Neuronal stem cell (in vitro differentiated cells): ENCODE measurements at regions not wholly inside any gene's neighbourhood (a gene's known extent, or its start where the extent isn't known, plus 50 kb on each side); places are given as distances from the start of the nearest gene placed in this dataset.
"Not testable (repeated sequence)": the region's sequence is repeated elsewhere in the genome, so short reads cannot be mapped to it uniquely, and the experiment has no call there.

ENCODE experiments used
- DNase-seq: peaks from one replicate; pipeline ENCODE4 v3.0.0-alpha.2; 2013; ENCODE audit warnings: low spot score
- H2AFZ ChIP-seq: one replicate; pipeline ENCODE4 v1.6.1; 2013; ENCODE audit warnings: mild to moderate bottlenecking, low read length, inconsistent platforms
- H2AK5ac ChIP-seq: 2 replicates; pipeline ENCODE4 v1.6.1; 2013; ENCODE audit warnings: low read depth, mild to moderate bottlenecking, inconsistent platforms, low read length, moderate library complexity, mixed read lengths
- H2BK120ac ChIP-seq: 2 replicates; pipeline ENCODE4 v1.6.1; 2013; ENCODE audit warnings: low read depth, mild to moderate bottlenecking, inconsistent platforms, low read length, moderate library complexity, mixed read lengths
- H2BK12ac ChIP-seq: one replicate; pipeline ENCODE4 v1.6.1; 2013; ENCODE audit warnings: low read length, inconsistent platforms
- H2BK15ac ChIP-seq: 2 replicates; pipeline ENCODE4 v1.6.1; 2013; ENCODE audit warnings: mild to moderate bottlenecking, low read length, inconsistent platforms, mixed read lengths
- H2BK5ac ChIP-seq: one replicate; pipeline ENCODE4 v1.6.1; 2013; ENCODE audit warnings: inconsistent platforms, mild to moderate bottlenecking, low read length, moderate library complexity
- H3K14ac ChIP-seq: one replicate; pipeline ENCODE4 v1.6.1; 2013; ENCODE audit warnings: low read length, inconsistent platforms
- H3K18ac ChIP-seq: 2 replicates; pipeline ENCODE4 v1.6.1; 2013; ENCODE audit warnings: low read length, inconsistent platforms
- H3K23ac ChIP-seq: 2 replicates; pipeline ENCODE4 v1.6.1; 2013; ENCODE audit warnings: low read depth, mild to moderate bottlenecking, mixed read lengths, low read length, inconsistent platforms; ENCODE audit not compliant: poor library complexity
- H3K27ac ChIP-seq: replicated peaks from 3 replicates; pipeline ENCODE4 v1.5.1; 2013; ENCODE audit warnings: low read length, inconsistent platforms
- H3K27me3 ChIP-seq, 3 experiments: 2 replicates each; pipeline ENCODE4 v1.6.1; 2013; ENCODE audit warnings: low read length in 3 of 3, mild to moderate bottlenecking in 2 of 3, inconsistent platforms in 1 of 3, low read depth in 1 of 3, mixed read lengths in 1 of 3, moderate library complexity in 1 of 3; ENCODE audit not compliant: control insufficient read depth in 3 of 3, insufficient read depth in 3 of 3
- H3K36me3 ChIP-seq, 2 donors: replicated peaks in 1 of 2; 2 replicates each; pipeline ENCODE4 v1.6.1; 2013; ENCODE audit warnings: low read length in 2 of 2; ENCODE audit not compliant: control insufficient read depth in 2 of 2, insufficient read depth in 2 of 2
- H3K4ac ChIP-seq: 2 replicates; pipeline ENCODE4 v1.6.1; 2013; ENCODE audit warnings: inconsistent platforms, mild to moderate bottlenecking, low read length, moderate library complexity
- H3K4me1 ChIP-seq, 2 donors: 1 replicate in 1 of 2; 2 replicates in 1 of 2; pipeline ENCODE4 v1.6.1; 2013; ENCODE audit warnings: low read length in 2 of 2, low read depth in 1 of 2; ENCODE audit not compliant: control insufficient read depth in 2 of 2, insufficient read depth in 1 of 2
- H3K4me2 ChIP-seq: one replicate; pipeline ENCODE4 v1.6.1; 2013; ENCODE audit warnings: mild to moderate bottlenecking, low read length, inconsistent platforms; ENCODE audit not compliant: insufficient read depth, poor library complexity, severe bottlenecking
- H3K4me3 ChIP-seq, 2 donors: 2 replicates each; pipeline ENCODE4 v1.5.1; 2013; ENCODE audit warnings: low read length in 2 of 2, mild to moderate bottlenecking in 2 of 2, inconsistent platforms in 1 of 2, moderate library complexity in 1 of 2
- H3K79me1 ChIP-seq: one replicate; pipeline ENCODE4 v1.6.1; 2013; ENCODE audit warnings: low read depth, mild to moderate bottlenecking, inconsistent platforms, low read length, moderate library complexity
- H3K9ac ChIP-seq: one replicate; pipeline ENCODE4 v1.6.1; 2013; ENCODE audit warnings: mild to moderate bottlenecking, low read depth, low read length, inconsistent platforms; ENCODE audit not compliant: poor library complexity
- H3K9me3 ChIP-seq, 2 donors: replicated peaks in 1 of 2; 2 replicates each; pipeline versions ENCODE3 to v1.6.1; 2013; ENCODE audit warnings: low read length in 2 of 2, mild to moderate bottlenecking in 2 of 2, inconsistent platforms in 1 of 2, low read depth in 1 of 2, mixed read lengths in 1 of 2, moderate library complexity in 1 of 2; ENCODE audit not compliant: control insufficient read depth in 2 of 2, insufficient read depth in 1 of 2
- H4K8ac ChIP-seq: one replicate; pipeline ENCODE4 v1.6.1; 2013; ENCODE audit warnings: low read depth, mild to moderate bottlenecking, inconsistent platforms, low read length, moderate library complexity
- H4K91ac ChIP-seq: one replicate; pipeline ENCODE4 v1.6.1; 2013; ENCODE audit warnings: low read length, low read depth, mild to moderate bottlenecking, inconsistent platforms; ENCODE audit not compliant: poor library complexity
- WGBS, 2 donors: extraction: QIAGEN DNeasy Blood & Tissue Kit; methylation state at CpG; one replicate each; pipeline ENCODE4 v1.1.7; 2013; ENCODE audit warnings: missing lambda C conversion rate in 2 of 2, mixed read lengths in 1 of 2; ENCODE audit not compliant: insufficient read length in 2 of 2, insufficient replicate concordance in 1 of 2; ENCODE audit errors: extremely low coverage in 2 of 2; 5-methylcytosine and 5-hydroxymethylcytosine counted together

- H4K91ac ChIP-seq, DNase-seq, H3K36me3 ChIP-seq, H3K14ac ChIP-seq, H2AFZ ChIP-seq, H3K9ac ChIP-seq, H3K27ac ChIP-seq, H3K23ac ChIP-seq, H2BK120ac ChIP-seq, H3K4me1 ChIP-seq, H4K8ac ChIP-seq, H3K4me2 ChIP-seq, H2BK15ac ChIP-seq, H3K4me3 ChIP-seq, H3K9me3 ChIP-seq, H3K79me1 ChIP-seq, H2BK5ac ChIP-seq, H3K27me3 ChIP-seq, H3K4ac ChIP-seq, H2AK5ac ChIP-seq, H2BK12ac ChIP-seq, H3K18ac ChIP-seq: not testable (repeated sequence)
- no CpG with 5 or more reads among the region's 2 CpGs for WGBS, 2 donors
Measured at GRCh38 chr1:206299942-206300341, 96.6 kb downstream of the SRGAP2 start.

DNA sequence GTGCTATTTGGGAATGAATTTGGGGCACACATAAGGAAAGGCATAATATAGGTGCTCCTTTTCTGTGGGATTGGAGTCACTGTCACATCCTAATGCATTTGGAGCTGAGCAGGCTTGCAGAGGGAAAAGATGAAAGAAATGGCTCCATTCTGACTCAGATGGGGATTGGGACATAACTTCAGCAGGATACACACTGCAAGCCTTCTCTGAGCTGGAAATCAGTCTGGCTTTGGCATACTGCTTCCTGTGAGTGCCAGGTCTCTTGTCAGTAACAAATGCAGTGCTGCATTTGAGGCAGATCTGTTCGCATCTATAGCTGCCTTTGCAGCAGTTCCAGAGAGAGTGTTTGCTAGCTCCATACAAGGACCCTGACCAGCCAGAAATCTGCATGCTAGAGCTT lies 98.7 kb downstream of the SRGAP2 start:
- H3K18ac ChIP-seq, H4K8ac ChIP-seq, H3K27me3 ChIP-seq, H3K4me1 ChIP-seq, H2BK120ac ChIP-seq, H2BK12ac ChIP-seq, H4K91ac ChIP-seq, H3K79me1 ChIP-seq, H3K4ac ChIP-seq, H3K27ac ChIP-seq, H3K4me3 ChIP-seq, H3K9ac ChIP-seq, DNase-seq, H2AFZ ChIP-seq, H2BK15ac ChIP-seq, H3K9me3 ChIP-seq, H3K14ac ChIP-seq, H2BK5ac ChIP-seq, H3K23ac ChIP-seq, H2AK5ac ChIP-seq, H3K4me2 ChIP-seq: not testable (repeated sequence)
- no CpG with 5 or more reads among the region's 1 CpG for WGBS, 2 donors
- peaks cover 0 to 11% of the 10 kb centered on the region in 2 donors for H3K36me3 ChIP-seq

DNA sequence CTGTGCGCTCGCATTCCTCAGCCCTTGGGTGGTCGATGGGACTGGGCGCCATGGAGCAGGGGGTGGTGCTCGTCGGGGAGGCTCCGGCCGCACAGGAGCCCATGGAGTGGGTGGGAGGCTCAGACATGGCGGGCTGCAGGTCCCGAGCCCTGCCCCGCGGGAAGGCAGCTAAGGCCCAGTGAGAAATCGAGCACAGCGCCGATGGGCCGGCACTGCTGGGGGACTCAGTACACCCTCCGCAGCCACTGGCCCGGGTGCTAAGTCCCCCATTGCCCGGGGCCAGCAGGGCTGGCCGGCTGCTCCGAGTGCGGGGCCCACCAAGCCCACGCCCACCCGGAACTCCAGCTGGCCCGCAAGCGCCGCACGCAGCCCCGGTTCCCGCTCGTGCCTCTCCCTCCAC lies 104.1 kb downstream of the SRGAP2 start:
- H3K79me1 ChIP-seq, DNase-seq, H3K4me2 ChIP-seq, H2BK12ac ChIP-seq, H2AFZ ChIP-seq, H3K4me3 ChIP-seq, H4K91ac ChIP-seq, H2BK15ac ChIP-seq, H3K14ac ChIP-seq, H2BK5ac ChIP-seq, H3K4me1 ChIP-seq, H3K9ac ChIP-seq, H2AK5ac ChIP-seq, H3K4ac ChIP-seq, H3K23ac ChIP-seq, H3K9me3 ChIP-seq, H3K27me3 ChIP-seq, H4K8ac ChIP-seq, H3K18ac ChIP-seq, H3K27ac ChIP-seq, H2BK120ac ChIP-seq: not testable (repeated sequence)
- peaks cover 0 to 11% of the 10 kb centered on the region in 2 donors for H3K36me3 ChIP-seq
- WGBS, 2 donors = no CpG with 5 or more reads among the region's 31 CpGs

- H3K18ac ChIP-seq, H3K4me2 ChIP-seq, H3K9ac ChIP-seq, H2AK5ac ChIP-seq, H2BK5ac ChIP-seq, H3K4me3 ChIP-seq, H3K9me3 ChIP-seq, H4K91ac ChIP-seq, H3K36me3 ChIP-seq, H2AFZ ChIP-seq, H2BK12ac ChIP-seq, H3K27me3 ChIP-seq, H4K8ac ChIP-seq, H2BK15ac ChIP-seq, H3K14ac ChIP-seq, H3K4me1 ChIP-seq, H3K27ac ChIP-seq, H3K4ac ChIP-seq, H3K79me1 ChIP-seq, H3K23ac ChIP-seq, H2BK120ac ChIP-seq, DNase-seq: not testable (repeated sequence)
- no CpG with 5 or more reads among the region's 2 CpGs for WGBS, 2 donors
Measured at GRCh38 chr1:206310948-206311347, 107.6 kb downstream of the SRGAP2 start.
